GM18502 (cell line): ENCODE measurements at regions not wholly inside any gene's neighbourhood (a gene's known extent, or its start where the extent isn't known, plus 50 kb on each side); places are given as distances from the start of the nearest gene placed in this dataset.
"Not testable (repeated sequence)": the region's sequence is repeated elsewhere in the genome, so short reads cannot be mapped to it uniquely, and the experiment has no call there.

Experiments used
- ATAC-seq: cut with Tn5 transposase; IDR thresholded peaks from one replicate; pipeline ENCODE4 v1.9.1; 2021; ENCODE audit warnings: mild to moderate bottlenecking; ENCODE audit not compliant: unreplicated experiment, poor library complexity

DNA sequence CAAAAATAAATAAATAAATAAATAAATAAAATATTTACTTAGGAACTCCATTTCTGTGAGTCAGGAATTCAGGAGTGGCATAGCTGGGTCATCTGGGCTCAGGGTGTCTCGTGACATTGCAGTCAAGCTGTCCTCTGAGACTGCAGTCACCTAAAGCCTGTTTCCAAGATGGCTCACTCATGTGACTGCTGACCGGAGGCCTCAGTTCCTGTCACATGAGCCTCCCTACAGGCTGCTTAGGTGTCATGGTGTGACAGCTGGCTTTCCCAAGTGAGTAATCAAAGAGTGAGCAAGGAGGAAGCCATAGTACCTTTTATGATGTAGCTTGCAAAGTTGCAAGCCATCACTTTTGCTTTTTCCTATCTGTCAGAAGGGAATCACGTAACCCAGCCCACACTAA lies 128.6 kb upstream of the KCTD7 start:
- ATAC-seq = no peak

GRCh38 chr7:66502230-66503035 lies 126.2 kb upstream of the KCTD7 start:
- no peak for ATAC-seq

DNA sequence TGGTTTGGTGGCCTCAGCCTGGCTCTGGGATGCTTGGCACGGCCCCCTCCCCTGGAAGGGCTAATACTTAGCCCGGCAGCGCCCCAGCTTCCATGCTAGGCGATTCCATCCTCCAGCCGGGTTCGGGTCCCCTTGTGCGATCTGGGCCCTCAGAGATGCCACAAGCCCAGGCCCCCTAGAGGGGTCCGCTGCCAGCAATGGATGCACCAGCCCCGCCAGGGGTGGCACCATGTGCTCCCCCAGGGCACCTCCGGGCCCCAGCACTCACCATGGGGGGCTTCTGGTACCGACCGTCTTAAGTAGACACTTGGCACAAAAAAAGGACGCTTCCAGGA lies 125.7 kb upstream of the KCTD7 start:
- no peak for ATAC-seq

GRCh38 chr7:66503551-66504031 lies 125.1 kb upstream of the KCTD7 start:
- no peak for ATAC-seq

GRCh38 chr7:66504131-66504530 lies 124.5 kb upstream of the KCTD7 start:
- ATAC-seq = no peak

DNA sequence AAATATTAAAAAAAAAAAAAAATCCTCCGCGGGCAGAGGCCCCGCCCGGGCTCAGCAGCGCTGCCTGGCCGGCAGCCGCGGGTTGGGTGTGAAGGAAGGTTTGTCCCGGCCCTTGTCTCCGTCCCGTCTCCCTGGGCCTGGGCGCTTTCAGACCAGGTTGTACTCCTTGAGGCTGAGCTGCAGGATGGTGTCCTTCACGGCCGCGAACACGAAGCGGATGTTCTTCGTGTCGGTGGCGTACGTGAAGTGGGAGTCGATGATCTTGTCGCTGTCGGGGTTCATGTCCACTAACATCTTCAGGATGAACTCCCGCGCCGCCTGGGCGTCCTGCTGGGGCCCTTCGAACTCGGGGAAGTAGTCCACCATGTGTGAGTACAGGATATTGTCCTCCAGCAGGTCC lies 123.7 kb upstream of the KCTD7 start:
- ATAC-seq = no peak

GRCh38 chr7:66505531-66506451 lies 122.9 kb upstream of the KCTD7 start:
- no peak for ATAC-seq

DNA sequence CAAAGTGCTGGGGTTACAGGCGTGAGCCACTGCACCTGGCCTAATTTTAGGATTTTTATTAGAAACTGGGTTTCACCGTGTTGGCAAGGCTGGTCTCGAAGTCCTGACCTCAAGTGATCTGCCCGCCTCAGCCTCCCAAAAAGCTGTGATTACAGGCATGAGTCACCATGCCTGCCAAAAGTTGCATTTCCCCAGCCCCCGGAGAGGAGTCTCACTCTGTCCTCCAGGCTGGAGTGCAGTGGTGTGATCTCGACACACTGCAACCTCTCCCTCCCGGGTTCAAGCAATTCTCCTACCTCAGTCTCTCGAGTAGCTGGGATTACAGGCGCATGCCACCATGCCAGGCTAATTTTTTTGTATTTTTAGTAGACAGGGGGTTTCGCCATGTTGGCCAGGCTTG lies 122.0 kb upstream of the KCTD7 start:
- ATAC-seq = not testable (repeated sequence)

DNA sequence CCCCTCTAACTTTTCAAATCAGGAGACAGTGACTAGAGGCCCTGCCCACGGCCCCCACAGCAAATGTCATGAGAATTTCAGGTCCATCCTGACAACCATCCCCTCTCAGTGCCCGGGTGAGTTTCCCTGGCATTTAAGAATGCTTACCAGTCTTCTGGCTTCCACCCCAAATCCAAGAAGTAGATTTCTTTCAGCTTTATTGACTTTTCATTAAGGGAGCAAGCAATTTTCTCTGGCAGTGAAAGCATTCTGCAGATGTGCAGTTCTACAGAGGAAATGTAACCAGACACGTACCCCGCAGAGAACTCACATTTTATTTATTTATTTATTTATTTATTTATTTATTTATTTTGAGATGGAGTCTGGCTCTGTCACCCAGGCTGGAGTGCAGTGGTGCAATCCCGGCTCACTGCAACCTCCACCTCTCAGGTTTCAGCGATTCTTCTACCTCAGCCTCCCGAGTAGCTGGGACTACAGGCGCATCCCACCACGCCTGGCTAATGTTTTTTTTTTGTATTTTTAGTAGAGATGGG lies 120.9 kb upstream of the KCTD7 start:
- ATAC-seq = no peak

GRCh38 chr7:66508431-66508830 lies 120.2 kb upstream of the KCTD7 start:
- no peak for ATAC-seq

- ATAC-seq = no peak
Measured at GRCh38 chr7:66514050-66514449, 114.6 kb upstream of the KCTD7 start.

DNA sequence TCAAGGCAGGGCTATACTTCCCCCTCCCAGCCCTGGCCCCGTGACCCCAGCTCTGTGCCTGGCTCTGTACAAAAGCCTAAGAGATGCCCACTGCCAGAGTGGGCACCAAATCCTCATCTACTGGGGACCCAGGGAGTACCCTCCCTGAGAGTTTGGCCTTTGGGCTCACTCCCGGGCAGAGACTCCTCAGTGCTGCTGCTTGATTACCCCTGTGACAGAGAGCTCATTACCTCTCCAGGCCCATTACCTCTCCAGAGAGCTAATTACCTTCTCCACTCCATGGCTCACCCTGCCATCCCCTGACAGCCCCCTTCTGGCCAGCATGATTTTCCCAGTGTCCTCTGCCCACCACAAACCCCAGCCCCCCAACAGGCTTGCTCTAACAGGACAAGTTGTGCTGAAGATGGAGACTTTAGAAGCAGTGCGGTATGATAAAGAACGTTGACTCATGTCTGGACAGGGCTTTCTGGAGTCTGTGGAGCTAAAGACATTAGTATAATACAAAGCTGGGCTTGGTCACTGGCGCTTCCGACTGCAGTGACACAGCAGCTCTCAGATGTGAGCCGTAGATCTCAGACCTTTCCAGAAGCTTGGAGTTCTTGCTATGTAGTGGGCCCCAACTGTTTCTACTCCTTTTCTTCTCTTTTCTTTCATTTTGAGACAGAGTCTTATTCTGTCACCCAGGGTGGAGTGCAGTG lies 111.3 kb upstream of the KCTD7 start:
- ATAC-seq = no peak

DNA sequence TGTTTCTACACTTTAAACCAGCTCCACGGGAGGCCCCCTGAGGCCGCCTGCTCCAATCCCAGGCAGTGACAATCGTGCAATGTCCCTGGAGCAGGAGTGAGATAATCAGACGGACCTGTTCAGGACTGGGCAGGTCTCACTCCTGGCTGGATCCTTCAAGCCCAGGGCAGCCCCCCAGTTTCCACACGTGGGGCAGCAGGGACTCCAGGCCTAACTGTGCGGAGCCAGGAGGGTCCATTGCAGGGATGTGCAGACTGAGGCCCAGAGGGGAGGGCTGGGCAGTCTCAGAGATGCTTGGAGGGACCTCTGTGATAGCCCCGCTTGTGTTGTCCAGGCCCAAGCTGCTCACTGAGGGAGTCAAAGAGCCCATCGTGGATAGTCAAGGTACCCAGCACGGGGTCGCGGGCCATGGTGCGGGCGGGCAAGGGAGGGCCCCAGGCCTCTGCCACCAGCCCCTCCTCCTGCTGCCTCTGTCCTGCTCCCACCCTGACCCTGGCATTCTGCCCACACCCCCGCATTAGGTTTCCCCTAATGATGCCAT lies 110.5 kb upstream of the KCTD7 start:
- no peak for ATAC-seq

DNA sequence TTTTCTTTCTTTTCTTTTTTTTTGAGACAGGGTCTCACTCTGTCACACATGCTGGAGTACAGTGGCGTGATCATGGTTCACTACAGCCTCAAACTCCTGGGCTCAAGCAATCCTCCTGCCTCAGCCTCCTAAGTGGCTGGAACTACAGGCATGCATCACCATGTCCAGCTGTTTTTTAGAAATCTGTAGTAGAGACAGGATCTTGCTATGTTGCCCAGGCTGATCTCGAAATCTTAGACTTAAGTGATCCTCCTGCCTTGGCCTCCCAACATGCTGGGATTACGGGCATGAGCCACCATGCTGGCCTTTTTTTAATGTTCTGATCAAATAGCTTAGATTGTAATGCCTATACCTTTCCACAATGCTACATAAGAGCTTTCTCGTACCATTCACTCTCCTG lies 107.0 kb upstream of the KCTD7 start:
- no peak for ATAC-seq

GRCh38 chr7:66522518-66522917 lies 106.2 kb upstream of the KCTD7 start:
- no peak for ATAC-seq

DNA sequence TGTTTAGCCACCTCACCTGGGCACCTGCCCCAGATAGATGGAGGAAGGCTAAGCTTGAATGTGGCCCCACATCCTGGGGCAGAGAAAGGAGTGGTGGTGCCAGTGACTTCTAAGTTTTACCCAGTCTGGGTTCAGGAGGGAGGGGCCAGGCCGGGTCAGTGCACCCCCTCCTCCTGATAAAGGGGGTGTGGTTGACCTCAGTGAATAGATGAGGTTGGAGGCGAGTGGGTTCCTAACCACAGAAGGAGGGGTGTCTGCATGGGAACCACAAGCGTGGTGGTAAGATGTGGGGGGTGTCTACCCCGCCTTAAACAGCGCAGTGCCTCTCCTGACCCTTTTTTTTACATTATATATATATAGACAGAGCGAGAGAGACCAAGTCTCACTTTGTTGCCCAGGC lies 105.3 kb upstream of the KCTD7 start:
- ATAC-seq = no peak

GRCh38 chr7:66524738-66525137 lies 103.9 kb upstream of the KCTD7 start:
- no peak for ATAC-seq

- ATAC-seq = not testable (repeated sequence)
Measured at GRCh38 chr7:66526782-66527181, 101.9 kb upstream of the KCTD7 start.

- no peak for ATAC-seq
Measured at GRCh38 chr7:66528652-66529051, 100.0 kb upstream of the KCTD7 start.

GRCh38 chr7:66529883-66530610 lies 98.6 kb upstream of the KCTD7 start:
- no peak for ATAC-seq
